OCI-LY7 (cell line): ENCODE measurements at regions not wholly inside any gene's neighbourhood (a gene's known extent, or its start where the extent isn't known, plus 50 kb on each side); places are given as distances from the start of the nearest gene placed in this dataset.

ENCODE experiments used
- BruUV-seq: library from RNA; stranded (reverse); fragments of 400-500 nt; replicated peaks from 2 replicates; lab custom pipeline; 2021; lab: Mats Ljungman, UMichigan
- CTCF ChIA-PET: fragments of 300-600 bp; sonication (Branson Sonifier 250); formaldehyde crosslinking; loops from one replicate; lab custom pipeline; 2022; ENCODE audit warnings: antibody characterized with exemption; ENCODE audit not compliant: unreplicated experiment; lab: Charles Lee
- POLR2A ChIA-PET: fragments of 300-600 bp; sonication (Branson Sonifier 250); formaldehyde crosslinking; loops from one replicate; lab custom pipeline; 2022; ENCODE audit warnings: antibody characterized with exemption; lab: Charles Lee
- DNase-seq: peaks from one replicate; pipeline ENCODE4 v3.0.0-alpha.2; 2015; ENCODE audit warnings: low spot score
- H2AFZ ChIP-seq: fragments of 200-600 bp; sonication (generic), shearing (Covaris generic); 2 replicates; pipeline ENCODE4 v1.6.1; 2014; ENCODE audit warnings: mild to moderate bottlenecking, antibody characterized with exemption, low read length, moderate library complexity
- H3K27ac ChIP-seq: fragments of 200-600 bp; sonication (generic); 2 replicates; pipeline ENCODE4 v1.5.1; 2014; ENCODE audit warnings: mixed run types, low read depth, mild to moderate bottlenecking, moderate library complexity, low read length, inconsistent platforms; ENCODE audit not compliant: poor library complexity, severe bottlenecking
- H3K36me3 ChIP-seq: fragments of 200-600 bp; sonication (generic); 2 replicates; pipeline ENCODE4 v1.6.1; 2014; ENCODE audit warnings: mild to moderate bottlenecking, antibody characterized with exemption, low read length, moderate library complexity, mixed read lengths; ENCODE audit not compliant: insufficient read depth
- H3K4me1 ChIP-seq: fragments of 200-600 bp; sonication (generic); 2 replicates; pipeline ENCODE4 v1.5.1; 2014; ENCODE audit warnings: mild to moderate bottlenecking, low read length; ENCODE audit not compliant: insufficient read depth, poor library complexity, severe bottlenecking
- H3K4me2 ChIP-seq: fragments of 200-600 bp; sonication (generic); 2 replicates; pipeline ENCODE4 v1.6.1; 2014; ENCODE audit warnings: mild to moderate bottlenecking, low read length
- H3K4me3 ChIP-seq: fragments of 200-600 bp; sonication (generic); 2 replicates; pipeline ENCODE4 v1.5.1; 2014; ENCODE audit warnings: mild to moderate bottlenecking, low read depth, low read length; ENCODE audit not compliant: poor library complexity, severe bottlenecking
- H3K79me2 ChIP-seq: fragments of 200-600 bp; sonication (generic); 2 replicates; pipeline ENCODE4 v1.6.1; 2016; ENCODE audit warnings: low read depth, mild to moderate bottlenecking, low read length, moderate library complexity, mixed read lengths; ENCODE audit not compliant: insufficient read depth
- H3K9me2 ChIP-seq: fragments of 200-600 bp; sonication (generic); 2 replicates; pipeline ENCODE4 v1.6.1; 2016; ENCODE audit warnings: mild to moderate bottlenecking, low read length, mixed read lengths; ENCODE audit not compliant: insufficient read depth
- H3K9me3 ChIP-seq: fragments of 200-600 bp; sonication (generic); 2 replicates; pipeline ENCODE4 v1.6.1; 2014; ENCODE audit warnings: mild to moderate bottlenecking, mixed run types, low read length, mixed read lengths
- H4K20me1 ChIP-seq: fragments of 200-600 bp; sonication (generic); 2 replicates; pipeline ENCODE4 v1.6.1; 2014; ENCODE audit warnings: mild to moderate bottlenecking, antibody characterized with exemption, low read length, moderate library complexity, mixed read lengths; ENCODE audit not compliant: insufficient read depth
- EZH2phosphoT487 ChIP-seq: fragments of 200-600 bp; sonication (generic); IDR thresholded peaks from 2 replicates; pipeline ENCODE4 v1.6.1; 2018; ENCODE audit warnings: low read depth, borderline replicate concordance, mild to moderate bottlenecking, mixed run types, antibody characterized with exemption, low read length, moderate library complexity, mixed read lengths
- intact Hi-C: fragments of 100-400 bp; cut with micrococcal nuclease; formaldehyde crosslinking; loops from one replicate; pipeline ENCODE4 v1.10.0; 2022; ENCODE audit not compliant: unreplicated experiment
- TF ChIP-seq, protein P1 (sequence below): fragments of 200-600 bp; sonication (generic); conservative IDR thresholded peaks from 2 replicates; pipeline ENCODE4 v1.5.1; 2014; ENCODE audit warnings: mild to moderate bottlenecking, antibody characterized with exemption, low read length, moderate library complexity, mixed read lengths

DNA sequence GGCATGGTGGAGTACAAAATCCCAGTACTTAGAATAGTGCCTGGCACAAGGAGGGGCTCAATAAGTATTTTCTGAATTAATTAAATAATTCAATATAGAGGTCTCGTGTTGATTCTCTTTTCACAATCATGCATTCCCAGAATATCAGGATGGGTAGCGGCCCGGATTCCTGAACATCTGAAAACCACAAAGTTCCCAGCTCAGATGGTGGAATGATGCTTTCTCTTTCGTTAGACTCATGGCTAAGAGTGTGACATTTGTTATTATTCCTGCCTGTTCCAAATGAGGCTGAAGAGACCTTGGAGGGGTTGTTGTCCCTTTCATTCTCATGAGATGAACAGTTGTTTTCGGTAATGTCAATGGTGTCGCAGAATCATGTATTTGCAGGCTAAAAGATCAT lies 95.4 kb upstream of the LIFR start:
- no peak overlapping the region for H3K4me2 ChIP-seq
- no TSS peak for BruUV-seq
- H3K9me3 ChIP-seq, result no peaks in the 10 kb centered on the region
- H3K27ac ChIP-seq, result no peak overlapping the region
- no peaks in the 10 kb centered on the region for H3K36me3 ChIP-seq
- H3K79me2 ChIP-seq, result no peaks in the 10 kb centered on the region
- no peak for DNase-seq
- H3K4me3 ChIP-seq, result no peak overlapping the region
- no peaks in the 10 kb centered on the region for H4K20me1 ChIP-seq
- no peaks in the 10 kb centered on the region for H3K4me1 ChIP-seq
- intact Hi-C loops, result no loop called here
- no peak for TF ChIP-seq EZH2phosphoT487
- TF ChIP-seq, protein P1, sequence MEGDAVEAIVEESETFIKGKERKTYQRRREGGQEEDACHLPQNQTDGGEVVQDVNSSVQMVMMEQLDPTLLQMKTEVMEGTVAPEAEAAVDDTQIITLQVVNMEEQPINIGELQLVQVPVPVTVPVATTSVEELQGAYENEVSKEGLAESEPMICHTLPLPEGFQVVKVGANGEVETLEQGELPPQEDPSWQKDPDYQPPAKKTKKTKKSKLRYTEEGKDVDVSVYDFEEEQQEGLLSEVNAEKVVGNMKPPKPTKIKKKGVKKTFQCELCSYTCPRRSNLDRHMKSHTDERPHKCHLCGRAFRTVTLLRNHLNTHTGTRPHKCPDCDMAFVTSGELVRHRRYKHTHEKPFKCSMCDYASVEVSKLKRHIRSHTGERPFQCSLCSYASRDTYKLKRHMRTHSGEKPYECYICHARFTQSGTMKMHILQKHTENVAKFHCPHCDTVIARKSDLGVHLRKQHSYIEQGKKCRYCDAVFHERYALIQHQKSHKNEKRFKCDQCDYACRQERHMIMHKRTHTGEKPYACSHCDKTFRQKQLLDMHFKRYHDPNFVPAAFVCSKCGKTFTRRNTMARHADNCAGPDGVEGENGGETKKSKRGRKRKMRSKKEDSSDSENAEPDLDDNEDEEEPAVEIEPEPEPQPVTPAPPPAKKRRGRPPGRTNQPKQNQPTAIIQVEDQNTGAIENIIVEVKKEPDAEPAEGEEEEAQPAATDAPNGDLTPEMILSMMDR, result no peak
- ChIA-PET POLR2A (interaction anchor here (0.6 to 0.9 kb wide), 3 partner anchors 15 to 706 kb away, joined by 3 to 5 read pairs (median 4); no protein-coding TSS in a partner anchor), CTCF (no interaction called here)
- H3K9me2 ChIP-seq, result no peaks in the 10 kb centered on the region
- no peak overlapping the region for H2AFZ ChIP-seq

DNA sequence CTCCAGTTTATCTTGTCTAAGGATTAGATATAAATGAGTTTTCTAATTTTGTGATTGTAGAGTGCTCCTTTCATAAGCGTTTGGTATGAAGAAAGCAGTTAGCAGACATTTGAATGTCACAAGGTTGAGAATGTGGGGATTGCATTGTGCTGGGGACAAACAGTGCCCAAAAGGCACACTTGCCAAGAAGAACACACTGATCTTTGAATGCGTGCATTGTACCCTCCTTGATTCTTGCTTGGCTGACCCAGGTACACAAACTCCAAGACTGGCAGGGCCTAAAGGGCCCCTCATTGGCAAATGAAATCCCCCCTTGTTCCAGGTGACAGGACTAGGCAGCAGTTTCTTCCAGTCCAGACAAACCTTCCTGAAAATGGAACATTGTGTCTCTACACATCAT lies 96.9 kb upstream of the LIFR start:
- no peak overlapping the region for H3K4me3 ChIP-seq
- H2AFZ ChIP-seq, result no peak overlapping the region
- no peak for DNase-seq
- ChIA-PET CTCF (no interaction called here), POLR2A (interaction anchor here (1.1 kb wide), 1 partner anchor 9 kb away, joined by 3 read pairs; no protein-coding TSS in a partner anchor)
- H4K20me1 ChIP-seq, result no peaks in the 10 kb centered on the region
- H3K9me3 ChIP-seq, result no peaks in the 10 kb centered on the region
- H3K4me1 ChIP-seq, result no peaks in the 10 kb centered on the region
- intact Hi-C loops, result no loop called here
- H3K27ac ChIP-seq, result no peak overlapping the region
- H3K36me3 ChIP-seq, result no peaks in the 10 kb centered on the region
- TF ChIP-seq EZH2phosphoT487, result no peak
- TF ChIP-seq, protein P1, result no peak
- H3K79me2 ChIP-seq, result no peaks in the 10 kb centered on the region
- no peaks in the 10 kb centered on the region for H3K9me2 ChIP-seq
- no peak overlapping the region for H3K4me2 ChIP-seq
- no TSS peak for BruUV-seq

DNA sequence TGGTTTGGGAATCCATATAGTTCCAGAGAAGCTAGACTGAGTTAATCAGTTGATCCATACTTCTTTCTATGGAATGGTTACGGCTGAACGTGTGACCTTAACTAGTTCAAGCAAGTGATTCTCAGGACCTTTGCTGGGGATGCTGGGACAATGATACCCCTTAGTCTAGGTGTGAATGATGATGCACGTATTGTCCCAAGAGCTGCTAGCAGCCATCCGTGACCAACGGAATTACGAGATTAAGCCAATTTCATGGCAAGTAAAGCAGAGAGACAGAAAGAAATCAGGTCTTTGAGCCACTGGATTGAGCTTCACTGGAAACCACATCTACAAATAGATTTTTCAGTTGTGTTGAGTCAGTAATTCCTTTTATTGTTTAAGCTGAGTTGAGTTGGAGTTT lies 99.2 kb upstream of the LIFR start:
- H3K27ac ChIP-seq, result no peak overlapping the region
- no peaks in the 10 kb centered on the region for H3K9me3 ChIP-seq
- no peak for TF ChIP-seq EZH2phosphoT487
- TF ChIP-seq, protein P1, result no peak
- no peaks in the 10 kb centered on the region for H4K20me1 ChIP-seq
- H3K4me3 ChIP-seq, result no peak overlapping the region
- H3K4me2 ChIP-seq, result no peak overlapping the region
- no peaks in the 10 kb centered on the region for H3K4me1 ChIP-seq
- no peak for DNase-seq
- intact Hi-C loops, result no loop called here
- no peak overlapping the region for H2AFZ ChIP-seq
- no peaks in the 10 kb centered on the region for H3K9me2 ChIP-seq
- BruUV-seq, result no TSS peak
- H3K36me3 ChIP-seq, result no peaks in the 10 kb centered on the region
- POLR2A ChIA-PET, result interaction anchor here (0.6 kb wide), 1 partner anchor 79 kb away, joined by 10 read pairs; no protein-coding TSS in a partner anchor
- CTCF ChIA-PET, result no interaction called here
- no peaks in the 10 kb centered on the region for H3K79me2 ChIP-seq
